ENCODE measurements at regions not wholly inside any gene's neighbourhood (a gene's known extent, or its start where the extent isn't known, plus 50 kb on each side); places are given as distances from the start of the nearest gene placed in this dataset.

DNA sequence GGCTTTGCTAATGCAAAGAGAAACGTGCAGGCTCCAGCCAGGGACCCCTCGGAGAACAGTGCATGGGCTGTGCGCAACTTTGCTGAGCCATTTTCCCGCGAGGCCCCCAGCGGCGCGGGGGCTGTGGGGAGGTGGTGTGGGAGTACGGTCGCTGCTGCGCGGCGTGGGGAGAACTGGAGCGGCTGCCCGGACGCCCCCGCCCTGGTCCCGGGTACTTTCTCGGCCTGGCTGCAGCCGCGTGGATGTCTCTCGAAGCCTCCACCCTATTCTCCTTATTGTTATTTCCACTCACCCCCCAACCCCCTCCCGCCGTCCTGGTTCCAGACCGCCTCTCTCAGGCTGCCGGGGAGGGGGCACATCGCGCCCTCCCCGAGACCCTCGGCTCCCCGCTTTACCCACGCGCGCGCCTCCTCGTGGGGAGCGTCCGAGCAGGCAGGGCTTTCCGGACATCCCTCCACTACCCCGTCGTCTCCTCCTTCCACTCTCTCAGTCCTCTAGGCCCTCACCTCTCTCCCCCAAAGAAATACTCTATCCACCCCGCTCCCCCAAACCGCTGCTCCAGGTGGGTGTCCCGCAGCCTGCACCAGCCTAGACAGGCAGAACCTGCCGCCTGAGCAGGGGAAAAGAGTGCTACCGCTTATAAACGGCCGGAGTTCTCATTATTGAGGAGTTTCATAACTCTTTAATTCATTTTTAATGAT is 68.6 kb upstream of the TBCA start:
- no peak for DNase-seq (ENCODE audit: low read depth in 2 of 2)

DNA sequence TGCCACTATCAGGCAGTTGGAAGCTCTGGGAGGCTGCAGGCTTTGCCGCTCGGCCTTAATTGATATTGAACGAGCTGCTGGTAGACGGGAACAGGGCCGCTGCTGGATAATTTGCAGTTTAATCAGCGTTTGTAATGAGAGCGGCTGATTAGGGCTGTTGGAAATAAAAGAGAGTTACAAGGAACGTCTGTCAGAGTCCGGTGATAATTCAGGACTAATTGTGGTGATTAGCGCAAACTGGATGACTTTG is 68.2 kb upstream of the TBCA start:
- DNase-seq (ENCODE audit: low read depth in 2 of 2): no peak

DNA sequence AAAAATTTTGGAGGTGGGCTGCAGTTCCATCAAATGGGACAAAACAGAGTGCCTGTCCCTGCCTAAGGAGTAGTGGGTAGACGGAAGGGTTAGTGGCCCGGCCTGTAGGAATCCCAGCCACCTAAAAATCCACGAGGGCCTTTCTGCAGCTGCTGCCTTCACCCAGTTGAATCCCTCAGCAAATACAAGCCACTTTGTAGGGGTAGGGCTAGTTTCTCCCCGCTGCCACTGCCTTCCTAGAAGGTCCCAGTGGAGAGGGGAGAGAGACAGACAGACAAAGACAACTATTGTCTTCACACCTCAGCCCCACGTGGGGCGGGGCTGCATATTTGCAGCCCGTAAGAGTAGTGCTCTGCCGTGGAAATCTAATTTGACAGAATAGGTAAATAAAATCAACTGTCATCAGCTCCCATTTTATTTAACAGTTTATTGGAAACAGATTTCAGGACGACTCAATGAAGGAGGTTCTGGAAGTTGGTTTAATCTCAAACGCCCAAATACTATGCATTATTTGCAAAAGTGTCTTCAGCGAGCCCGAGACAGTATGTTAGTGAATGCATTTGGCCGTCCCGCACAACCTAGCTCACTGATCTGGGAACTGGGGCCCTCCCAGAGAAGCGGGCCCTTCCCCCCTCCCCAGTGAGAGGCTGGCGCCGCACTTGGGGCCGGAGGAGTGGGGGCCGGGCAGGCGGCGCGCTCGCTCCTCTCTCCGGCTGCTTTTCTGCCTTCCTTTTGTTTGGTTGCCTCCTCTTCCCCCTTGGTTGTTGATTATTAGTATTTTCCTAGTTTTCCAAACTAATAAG is 67.6 kb upstream of the TBCA start:
- DNase-seq (ENCODE audit: low read depth in 2 of 2): no peak

DNA sequence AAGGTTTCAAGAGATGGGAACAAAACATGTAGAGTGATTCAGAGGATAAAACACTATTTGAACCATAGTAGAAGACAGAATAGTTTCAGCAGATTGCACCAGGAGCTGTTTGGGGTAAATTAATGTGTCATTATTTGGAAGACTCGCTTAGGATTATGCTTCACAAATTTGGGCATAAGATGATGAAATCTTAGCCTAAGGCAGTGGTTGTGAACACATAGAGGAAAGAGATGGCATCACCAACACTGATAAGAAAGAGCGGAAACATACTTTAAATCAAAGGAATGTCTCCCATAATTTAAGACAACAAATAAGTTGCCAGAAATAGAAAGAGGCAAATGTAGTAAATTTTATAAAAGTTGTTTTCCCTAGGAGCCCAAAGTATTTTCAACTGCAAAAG is 66.1 kb upstream of the TBCA start:
- no peak for DNase-seq (ENCODE audit: low read depth in 2 of 2)

DNA sequence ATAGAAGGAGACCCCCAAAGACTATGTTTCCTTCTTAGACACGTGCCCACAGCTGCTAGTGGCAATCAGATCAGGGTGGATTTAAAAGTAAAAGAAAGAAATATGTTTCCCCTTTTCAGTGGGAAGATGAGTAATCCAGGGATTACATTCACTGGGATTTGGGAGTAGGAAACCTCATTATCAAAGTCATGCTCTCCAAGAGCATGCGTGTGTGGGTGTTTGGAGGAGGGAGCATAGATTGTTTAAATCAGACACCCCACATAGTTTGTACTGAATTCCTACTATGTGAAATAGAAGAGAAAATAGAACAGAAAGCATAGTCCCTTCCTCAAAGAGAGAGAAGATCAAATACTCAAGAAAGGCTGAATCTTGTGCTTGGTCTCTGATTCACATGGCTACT is 65.5 kb upstream of the TBCA start:
- no peak for DNase-seq (ENCODE audit: low read depth in 2 of 2)

DNA sequence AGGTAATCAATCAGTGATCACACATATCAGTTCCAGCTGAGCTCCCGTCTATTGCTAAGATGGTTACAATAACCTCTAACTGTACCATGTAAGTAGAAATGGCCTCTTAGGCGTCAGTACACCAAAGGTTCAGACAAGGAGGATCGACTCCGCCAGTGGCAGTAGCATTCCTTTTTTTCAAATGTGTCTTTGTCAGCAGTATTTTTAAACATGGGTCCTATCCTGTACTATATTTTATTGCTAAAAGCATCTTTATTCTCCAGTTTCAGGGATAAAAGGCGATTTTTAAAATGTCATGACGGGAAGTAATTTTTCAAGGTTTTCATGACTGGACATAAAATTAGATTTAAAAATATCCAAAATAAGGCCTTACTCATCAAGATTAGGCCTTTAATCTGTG is 64.8 kb upstream of the TBCA start:
- DNase-seq (ENCODE audit: low read depth in 2 of 2): no peak

DNA sequence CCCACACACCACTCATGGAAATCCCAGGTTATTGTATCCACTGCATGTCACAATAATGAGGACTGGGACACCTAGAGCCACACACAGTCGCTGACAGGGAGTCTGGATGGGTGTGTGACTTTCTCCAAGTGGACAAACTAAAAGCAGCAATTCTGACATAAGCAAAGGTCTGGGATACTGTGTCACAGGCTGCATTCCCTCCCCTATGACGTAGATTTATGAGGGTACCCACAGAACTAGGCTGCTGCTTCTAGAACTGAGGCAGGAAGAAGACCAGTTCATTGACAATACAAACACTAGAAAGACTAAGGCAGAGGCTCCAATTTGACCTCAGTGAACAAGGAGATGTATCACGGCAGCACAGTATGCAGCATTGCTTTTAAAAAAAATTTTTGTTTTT is 63.6 kb upstream of the TBCA start:
- no peak for DNase-seq (ENCODE audit: low read depth in 2 of 2)

DNA sequence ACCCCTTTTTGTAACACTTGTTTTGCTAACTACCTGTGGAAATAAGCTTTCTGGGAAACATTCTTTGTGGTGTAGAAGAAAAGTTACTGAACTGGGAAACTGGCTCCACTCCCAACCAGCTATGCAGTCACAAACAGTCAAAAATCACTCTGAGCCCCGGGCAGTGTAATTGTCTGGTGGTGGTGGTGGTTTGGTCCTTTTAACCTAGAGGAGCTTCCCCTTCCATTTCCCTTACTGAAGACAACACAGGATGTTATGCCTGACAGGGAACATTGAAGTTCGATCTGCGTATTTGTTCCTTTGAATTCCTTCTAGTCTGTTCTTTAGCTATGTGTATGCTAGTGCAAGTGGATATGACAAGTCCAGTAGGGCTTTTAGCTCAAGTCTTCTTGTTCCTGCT is 56.8 kb upstream of the TBCA start:
- no peak for DNase-seq (ENCODE audit: low read depth in 2 of 2)

DNA sequence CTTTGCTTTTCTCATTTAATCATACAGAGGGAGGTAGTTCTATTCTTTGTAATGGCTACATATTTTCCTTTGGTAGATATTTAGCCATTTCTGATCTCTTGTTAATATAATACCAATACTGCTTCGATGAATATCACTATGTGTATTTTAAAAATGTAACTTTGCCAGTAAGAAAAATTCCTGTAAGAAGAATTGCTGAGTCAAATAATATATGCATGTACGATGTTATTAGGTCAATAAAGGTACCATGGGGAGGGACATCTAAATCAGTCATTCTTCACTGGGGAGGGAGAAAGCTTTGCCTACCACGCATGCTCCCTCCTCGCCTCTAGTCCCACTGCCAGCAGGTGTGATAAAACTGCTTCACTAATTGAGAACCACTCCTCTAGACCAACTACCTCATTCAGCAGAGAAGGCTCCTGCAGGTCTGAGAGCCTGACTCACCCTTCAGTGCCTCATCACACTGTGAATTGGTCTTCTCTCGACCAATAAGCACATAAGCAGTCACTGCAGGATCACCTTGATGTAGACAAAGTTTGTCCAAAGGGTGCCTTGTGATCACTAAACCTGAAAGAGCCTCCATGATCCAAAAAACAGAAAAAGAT is 56.1 kb upstream of the TBCA start:
- DNase-seq (ENCODE audit: low read depth in 2 of 2): no peak

DNA sequence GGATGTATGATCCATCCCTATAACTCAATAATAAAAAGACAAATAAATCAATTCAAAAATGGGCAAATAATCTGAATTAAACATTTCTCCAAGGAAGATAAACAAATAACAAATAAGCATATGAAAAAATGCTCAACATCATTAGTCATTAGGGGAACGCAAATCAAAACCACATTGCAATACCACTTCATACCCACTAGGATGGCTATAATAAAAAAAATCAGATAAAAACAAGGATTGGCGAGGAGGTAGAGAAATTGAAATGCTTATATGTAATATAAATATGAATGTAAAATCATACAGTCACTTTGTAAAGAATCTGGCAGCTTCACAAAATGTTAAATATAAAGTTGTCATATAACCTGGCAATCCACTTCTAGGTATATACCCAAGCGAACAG is 52.3 kb upstream of the TBCA start:
- no peak for DNase-seq (ENCODE audit: low read depth in 2 of 2)

Measured in stimulated activated CD4-positive, alpha-beta T cell treated with anti-CD3 and anti-CD28 coated beads, Interleukin-1b, Interleukin-23, amount 100 ng/mL, for 4 hours (primary cell).